ENCODE measurements at regions not wholly inside any gene's neighbourhood (a gene's known extent, or its start where the extent isn't known, plus 50 kb on each side); places are given as distances from the start of the nearest gene placed in this dataset.

DNA sequence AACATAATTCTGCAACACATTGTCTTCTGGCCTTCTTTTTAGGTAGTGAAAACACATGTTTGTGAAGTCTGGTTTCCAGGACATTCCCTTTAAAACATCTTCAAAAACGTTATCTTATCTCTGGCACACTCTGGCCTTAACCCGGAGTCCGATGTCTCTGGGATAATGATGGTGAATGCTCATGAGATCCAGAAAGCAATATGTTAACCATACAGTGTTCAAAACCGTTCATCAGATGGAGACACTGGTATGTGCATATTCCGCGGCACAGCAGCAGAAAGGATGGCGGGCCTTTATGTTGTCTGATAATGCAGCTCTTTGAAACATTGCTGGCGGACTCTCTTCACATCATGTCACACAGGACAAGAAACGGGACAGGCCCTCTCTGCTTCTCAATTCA is 605.2 kb downstream of the CCDC171 start:
- DNase-seq = no peak

GRCh38 chr9:16161483-16161882 is 608.6 kb downstream of the CCDC171 start:
- DNase-seq = no peak

GRCh38 chr9:16170119-16170518 is 617.3 kb downstream of the CCDC171 start:
- DNase-seq = no peak

DNA sequence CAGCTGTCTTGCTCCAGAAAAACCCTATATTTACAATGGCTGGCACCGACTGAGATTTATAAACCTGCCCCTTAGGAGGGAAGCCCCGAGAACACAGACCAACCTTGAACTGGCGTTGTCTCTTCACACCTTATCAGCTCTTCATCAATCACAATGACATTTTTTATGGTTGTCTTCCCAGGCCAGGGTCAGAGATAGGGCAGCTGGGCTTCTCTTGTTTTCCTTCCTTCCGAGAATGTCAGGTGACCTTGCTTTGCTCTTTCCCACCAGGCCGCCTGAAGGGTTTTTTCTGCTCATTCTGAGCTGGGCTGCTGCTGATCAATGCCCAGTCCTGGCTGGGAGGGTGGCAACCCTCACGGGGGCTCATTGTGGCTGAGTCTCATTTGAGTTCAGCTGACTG is 619.1 kb downstream of the CCDC171 start:
- no peak for DNase-seq

DNA sequence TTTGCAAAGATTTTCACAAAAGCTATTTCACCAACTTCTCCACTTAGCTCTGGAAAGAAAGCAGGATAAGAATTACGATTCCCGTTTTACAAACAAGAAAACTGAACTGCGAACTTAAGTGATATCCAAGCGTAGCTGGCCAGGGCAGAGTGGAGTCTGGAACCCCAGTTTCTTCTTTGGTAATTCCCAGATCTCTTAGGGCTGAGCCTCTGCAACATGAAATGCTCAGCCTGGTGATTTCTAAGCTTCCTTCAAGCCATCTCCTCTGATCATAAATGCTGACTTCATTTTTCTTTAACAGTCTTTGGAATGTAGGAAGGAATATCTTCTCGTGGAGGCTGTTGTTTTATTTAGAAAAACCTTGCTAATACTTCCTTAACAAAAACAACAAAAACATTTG is 620.0 kb downstream of the CCDC171 start:
- no peak for DNase-seq

GRCh38 chr9:16174915-16175314 is 622.1 kb downstream of the CCDC171 start:
- no peak for DNase-seq

DNA sequence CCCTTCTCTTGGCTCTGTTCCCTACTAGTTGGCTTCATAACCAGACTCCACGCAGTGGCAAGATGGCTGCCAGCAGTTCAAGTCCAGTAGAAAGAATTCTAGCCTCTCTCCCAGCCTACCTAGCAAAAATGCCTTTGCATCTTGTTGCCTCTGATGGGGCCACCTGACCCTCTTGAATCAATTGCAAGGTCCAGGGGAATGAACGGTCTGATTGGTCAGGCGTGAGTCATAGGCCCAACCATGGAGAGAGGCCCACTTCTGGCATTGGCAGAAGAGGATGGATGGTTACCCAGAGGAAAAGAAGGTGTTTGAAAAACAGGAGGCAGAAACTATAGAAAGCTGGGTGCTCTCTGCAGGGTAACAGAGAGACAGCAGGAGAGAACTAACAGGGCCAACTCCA is 622.6 kb downstream of the CCDC171 start:
- no peak for DNase-seq

DNA sequence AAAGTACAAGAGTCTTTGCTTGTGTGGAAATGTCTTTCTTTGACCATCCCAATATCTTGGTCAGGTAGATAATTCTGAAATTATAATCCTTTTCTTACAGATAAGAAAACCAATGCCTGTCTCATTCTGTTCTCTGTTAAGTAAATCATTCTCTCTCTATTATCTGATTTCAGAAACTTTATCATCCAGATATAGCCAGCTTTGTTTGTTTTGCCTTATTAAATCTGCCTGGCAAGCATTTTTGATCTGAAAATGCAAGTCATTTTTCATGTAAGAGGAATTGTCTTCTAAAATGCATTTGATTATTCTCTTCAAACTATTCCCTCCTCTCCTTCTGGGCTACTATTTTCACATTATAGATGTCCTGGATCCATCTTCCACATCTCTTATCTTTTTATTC is 625.5 kb downstream of the CCDC171 start:
- DNase-seq = no peak

DNA sequence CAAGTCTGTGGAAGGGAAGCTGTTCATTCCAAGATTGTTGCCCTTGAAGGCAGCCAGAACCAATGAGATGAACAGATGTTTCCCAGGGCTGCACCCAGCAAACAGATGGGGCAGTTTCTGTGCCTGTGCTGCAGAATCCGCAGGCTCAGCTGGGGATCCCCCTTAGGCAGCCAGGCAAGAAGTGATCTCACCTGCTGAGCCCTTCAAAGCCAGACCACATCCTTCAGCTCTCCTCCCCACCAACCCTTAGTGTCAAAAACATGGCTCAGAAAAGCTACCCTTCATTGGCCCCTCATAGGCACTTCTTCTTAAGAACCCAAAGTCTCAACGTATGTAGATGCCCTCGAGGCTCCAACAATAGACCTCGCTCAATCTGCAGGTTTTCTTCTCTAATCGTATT is 626.7 kb downstream of the CCDC171 start:
- DNase-seq = peak; percentile 49

GRCh38 chr9:16180091-16180490 is 627.2 kb downstream of the CCDC171 start:
- no peak for DNase-seq

- no peak for DNase-seq
Observed at GRCh38 chr9:16180546-16180945, 627.7 kb downstream of the CCDC171 start.

GRCh38 chr9:16181539-16181938 is 628.7 kb downstream of the CCDC171 start:
- no peak for DNase-seq

DNA sequence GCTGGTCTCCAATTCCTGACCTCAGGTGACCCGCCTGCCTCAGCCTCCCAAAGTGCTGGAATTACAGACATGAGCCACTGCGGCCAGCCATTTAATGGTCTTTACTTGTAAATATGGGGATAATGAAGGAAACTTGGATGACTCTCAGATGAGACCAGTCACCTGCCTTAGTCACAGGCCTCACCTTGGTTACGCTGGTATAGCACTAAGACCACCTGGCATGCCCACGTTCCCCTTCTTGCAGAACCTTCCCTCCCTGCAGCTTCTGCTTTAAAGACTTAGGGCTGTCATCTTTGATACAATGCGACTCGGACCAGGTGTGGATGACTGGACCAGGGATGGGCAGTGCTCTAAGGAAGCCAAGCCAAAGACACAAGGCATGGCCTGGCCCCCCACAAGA is 629.9 kb downstream of the CCDC171 start:
- DNase-seq = no peak

- DNase-seq = no peak
Observed at GRCh38 chr9:16184964-16185646, 632.3 kb downstream of the CCDC171 start.

- DNase-seq = no peak
Observed at GRCh38 chr9:16191191-16191590, 638.3 kb downstream of the CCDC171 start.

- DNase-seq = peak; percentile 82
Observed at GRCh38 chr9:16191691-16192402, 639.0 kb downstream of the CCDC171 start.

- no peak for DNase-seq
Observed at GRCh38 chr9:16192403-16193017, 639.7 kb downstream of the CCDC171 start.

GRCh38 chr9:16193066-16193465 is 640.2 kb downstream of the CCDC171 start:
- no peak for DNase-seq

DNA sequence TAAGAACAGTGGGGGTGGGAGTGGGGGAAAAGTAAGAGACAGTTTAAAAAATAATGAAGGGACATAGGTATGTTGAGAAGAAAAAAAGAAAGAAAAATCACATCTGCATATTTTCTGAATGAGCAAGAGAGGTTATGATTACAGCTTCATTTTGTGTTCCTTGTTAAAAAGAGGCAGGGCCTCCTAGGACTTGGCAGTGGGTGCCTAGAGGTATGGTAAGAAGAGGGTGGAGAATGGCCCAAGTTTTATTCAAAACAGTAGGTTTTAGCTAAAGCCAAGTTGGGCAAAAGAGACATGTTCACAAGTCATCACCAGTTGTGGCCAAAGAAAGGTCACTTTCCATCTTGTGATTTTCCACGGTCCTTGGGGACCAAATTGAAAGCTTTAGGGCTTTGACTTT is 643.4 kb downstream of the CCDC171 start:
- no peak for DNase-seq

DNA sequence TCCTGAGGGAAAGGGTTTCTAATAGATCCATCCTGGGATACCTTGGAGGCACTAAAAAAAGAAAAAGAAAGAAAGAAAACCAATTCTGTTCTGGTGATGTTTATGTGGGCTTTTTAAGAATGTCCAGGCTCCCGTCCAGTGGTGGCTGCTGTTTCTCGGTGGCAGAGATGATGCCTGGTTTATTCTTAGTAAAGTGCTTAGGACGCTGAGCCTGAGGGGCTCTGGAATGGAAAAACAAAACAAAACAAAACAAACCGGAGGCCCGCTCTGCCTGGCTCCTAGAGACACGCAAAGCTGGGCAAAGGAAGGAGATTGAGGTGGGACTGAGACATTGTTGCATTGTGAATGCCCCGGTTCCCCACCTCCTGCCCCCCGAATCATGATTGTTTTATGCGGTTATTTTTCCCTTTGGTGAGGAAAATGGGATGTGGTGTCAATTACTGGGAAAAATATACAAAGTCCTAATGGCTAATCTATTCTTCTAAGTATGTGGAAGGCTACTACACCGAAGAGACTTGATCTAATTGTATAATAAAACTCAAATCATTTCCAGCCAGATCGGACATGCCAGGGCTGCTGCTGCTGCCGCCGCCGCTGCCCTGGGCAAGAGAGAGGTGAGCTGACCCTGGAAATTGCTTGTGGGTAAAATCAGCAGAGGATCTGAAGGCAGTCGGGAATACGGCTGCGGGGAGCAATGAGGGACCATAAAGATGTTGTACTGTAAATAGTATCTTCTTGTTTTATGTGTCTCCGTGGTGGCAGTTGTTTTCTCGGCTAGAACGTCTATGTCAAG is 644.9 kb downstream of the CCDC171 start:
- DNase-seq = no peak

DNA sequence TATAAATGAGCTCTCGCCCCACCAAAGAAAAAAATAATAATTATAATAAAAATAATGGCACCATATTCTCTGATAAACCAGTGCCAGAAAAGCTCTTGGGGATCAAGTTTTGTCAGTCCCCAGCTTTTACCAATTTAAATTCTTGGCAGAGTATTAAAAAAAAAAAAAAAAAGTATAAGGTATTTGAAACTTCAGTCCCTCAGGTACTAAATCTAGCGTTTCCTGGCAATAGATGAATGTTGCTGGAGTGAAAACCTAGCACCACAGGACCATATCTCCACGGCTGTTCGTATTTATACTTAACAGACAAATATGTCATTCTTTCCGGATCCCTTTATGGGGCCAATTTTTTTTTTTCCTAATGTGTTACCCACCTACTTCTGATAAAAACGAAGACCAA is 646.2 kb downstream of the CCDC171 start:
- no peak for DNase-seq

DNA sequence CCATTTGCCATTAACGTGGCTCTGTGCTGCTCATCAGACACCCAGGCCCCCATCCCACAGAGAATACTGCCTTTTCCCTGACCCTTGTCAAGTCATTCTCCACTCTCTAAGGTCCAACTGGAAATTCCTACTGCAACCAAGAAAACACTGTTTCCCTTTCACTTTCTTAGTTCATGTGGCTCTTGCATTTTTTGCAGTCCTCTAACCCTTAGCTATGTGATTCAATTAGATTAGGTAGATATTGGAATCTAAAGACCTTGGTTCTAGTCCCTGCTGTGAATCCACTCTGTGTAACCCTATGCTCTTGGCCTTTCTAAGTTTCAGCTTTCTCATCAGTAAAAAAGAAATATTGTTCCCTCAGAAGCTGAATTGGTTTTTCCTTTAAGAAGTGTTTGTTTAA is 649.4 kb downstream of the CCDC171 start:
- DNase-seq = no peak

DNA sequence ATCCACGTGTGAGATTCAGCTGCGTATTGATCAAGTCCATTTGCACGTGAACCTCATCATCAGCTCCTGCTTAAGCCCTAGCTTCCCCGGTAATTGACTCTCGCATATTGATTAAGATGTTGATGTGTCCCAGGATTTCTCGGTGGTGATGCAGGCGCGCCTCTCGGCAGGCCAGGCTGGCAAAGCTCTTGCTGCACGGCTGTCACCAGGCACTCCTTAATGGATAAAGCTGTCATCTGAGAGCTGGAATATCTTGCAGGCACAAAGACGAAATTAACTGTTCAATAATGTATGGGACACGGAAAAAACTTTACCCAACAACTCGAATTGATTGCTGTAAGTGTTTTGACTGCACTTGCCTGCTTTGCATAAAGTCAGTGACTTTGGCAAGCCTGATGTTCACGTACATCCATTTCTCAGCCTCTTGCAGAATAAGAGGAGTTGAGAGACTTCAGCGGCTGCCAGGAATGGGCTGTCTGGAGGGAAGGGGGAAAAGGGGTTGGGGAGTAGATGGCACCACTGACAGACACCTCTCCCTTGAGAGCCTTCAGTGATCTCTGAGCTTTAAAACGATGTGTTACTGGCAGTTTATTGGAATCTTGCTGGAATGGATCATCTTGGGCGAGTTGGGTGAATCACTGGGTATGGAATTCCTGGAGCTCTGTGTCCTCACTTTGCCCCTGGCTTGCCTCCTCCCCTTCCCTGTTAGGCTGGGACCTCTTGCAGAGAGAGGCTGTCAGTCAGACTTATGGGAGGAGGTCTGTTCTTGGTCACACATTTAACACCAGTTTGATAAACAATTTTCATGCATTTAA is 650.3 kb downstream of the CCDC171 start:
- no peak for DNase-seq

Measured in stimulated activated CD8-positive, alpha-beta memory T cell treated with anti-CD3 and anti-CD28 coated beads, Interleukin-4, amount 100 ng/mL, for 48 hours (primary cell).